ENCODE measurements at regions not wholly inside any gene's neighbourhood (a gene's known extent, or its start where the extent isn't known, plus 50 kb on each side); places are given as distances from the start of the nearest gene placed in this dataset.

DNA sequence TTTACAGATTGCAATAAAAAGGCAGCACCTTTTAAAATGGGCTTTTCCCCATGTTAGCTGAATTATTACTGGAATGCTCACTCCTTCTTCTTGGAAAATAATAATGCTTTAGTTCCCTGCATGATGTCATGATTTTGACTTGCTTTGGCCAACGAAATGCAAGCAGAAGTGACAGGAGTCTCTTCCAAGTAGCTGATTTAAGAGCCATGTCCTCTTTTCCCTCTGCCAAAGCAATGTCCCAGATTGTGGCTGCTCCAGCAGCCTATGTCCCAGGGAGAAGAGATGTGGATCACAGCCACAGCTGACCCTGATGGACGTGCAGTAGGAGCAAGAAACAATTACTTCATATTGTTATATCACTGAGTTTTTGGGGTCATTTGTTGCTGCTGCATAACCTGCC is 246.6 kb downstream of the HAPSTR1 start:
- DNase-seq = no peak
- no peak overlapping the region for H3K27ac ChIP-seq
- no peak for ATAC-seq
- no peaks in the 10 kb centered on the region for H3K9me3 ChIP-seq
- no peaks in the 10 kb centered on the region for H3K27me3 ChIP-seq
- no peak overlapping the region for H3K4me3 ChIP-seq
- TF ChIP-seq, protein P1, sequence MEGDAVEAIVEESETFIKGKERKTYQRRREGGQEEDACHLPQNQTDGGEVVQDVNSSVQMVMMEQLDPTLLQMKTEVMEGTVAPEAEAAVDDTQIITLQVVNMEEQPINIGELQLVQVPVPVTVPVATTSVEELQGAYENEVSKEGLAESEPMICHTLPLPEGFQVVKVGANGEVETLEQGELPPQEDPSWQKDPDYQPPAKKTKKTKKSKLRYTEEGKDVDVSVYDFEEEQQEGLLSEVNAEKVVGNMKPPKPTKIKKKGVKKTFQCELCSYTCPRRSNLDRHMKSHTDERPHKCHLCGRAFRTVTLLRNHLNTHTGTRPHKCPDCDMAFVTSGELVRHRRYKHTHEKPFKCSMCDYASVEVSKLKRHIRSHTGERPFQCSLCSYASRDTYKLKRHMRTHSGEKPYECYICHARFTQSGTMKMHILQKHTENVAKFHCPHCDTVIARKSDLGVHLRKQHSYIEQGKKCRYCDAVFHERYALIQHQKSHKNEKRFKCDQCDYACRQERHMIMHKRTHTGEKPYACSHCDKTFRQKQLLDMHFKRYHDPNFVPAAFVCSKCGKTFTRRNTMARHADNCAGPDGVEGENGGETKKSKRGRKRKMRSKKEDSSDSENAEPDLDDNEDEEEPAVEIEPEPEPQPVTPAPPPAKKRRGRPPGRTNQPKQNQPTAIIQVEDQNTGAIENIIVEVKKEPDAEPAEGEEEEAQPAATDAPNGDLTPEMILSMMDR (IDR thresholded peaks at IDR 0.05) = no peak
- TF ChIP-seq POLR2A (IDR thresholded peaks at IDR 0.05) = no peak
- intact Hi-C loops (cut with DNase I) = no loop called here
- H3K36me3 ChIP-seq (replicated peaks in 1 of 2; ENCODE audit: insufficient read depth in 1 of 2, low read depth in 2 of 2) = no peaks in the 10 kb centered on the region
- 55 to 60% methylated on average over 2 of the region's 2 CpGs for WGBS, 2 donors
- peaks cover 4% of the 10 kb centered on the region for H3K4me1 ChIP-seq

DNA sequence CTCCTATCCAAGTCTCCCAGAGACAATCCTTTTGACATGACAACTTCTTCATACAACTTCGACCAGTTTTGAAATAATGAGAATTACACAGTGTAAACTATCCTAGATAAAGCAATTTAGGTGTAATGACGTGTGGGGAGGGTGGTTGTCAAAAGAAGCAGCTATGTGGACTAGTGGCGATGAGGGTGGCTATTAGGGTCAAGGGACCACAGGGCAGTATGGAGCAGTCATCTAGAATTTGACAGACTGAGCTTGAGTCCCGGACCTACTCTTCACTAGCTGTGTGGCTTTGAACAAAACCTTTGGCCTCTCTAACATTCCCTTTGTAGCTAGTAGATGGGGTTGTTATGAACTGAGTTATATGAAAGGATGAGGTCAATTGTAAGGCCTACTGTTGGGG is 247.1 kb downstream of the HAPSTR1 start:
- intact Hi-C loops (cut with DNase I) = no loop called here
- no peaks in the 10 kb centered on the region for H3K36me3 ChIP-seq (replicated peaks in 1 of 2; ENCODE audit: insufficient read depth in 1 of 2, low read depth in 2 of 2)
- no peak overlapping the region for H3K4me3 ChIP-seq
- H3K27ac ChIP-seq = no peak overlapping the region
- no peaks in the 10 kb centered on the region for H3K9me3 ChIP-seq
- TF ChIP-seq, protein P1 (IDR thresholded peaks at IDR 0.05) = no peak
- TF ChIP-seq POLR2A (IDR thresholded peaks at IDR 0.05) = no peak
- ATAC-seq = no peak
- no peaks in the 10 kb centered on the region for H3K27me3 ChIP-seq
- peaks cover 4% of the 10 kb centered on the region for H3K4me1 ChIP-seq
- WGBS, 2 donors = 75 to 76% methylated on average over 4 of the region's 4 CpGs
- DNase-seq = no peak

DNA sequence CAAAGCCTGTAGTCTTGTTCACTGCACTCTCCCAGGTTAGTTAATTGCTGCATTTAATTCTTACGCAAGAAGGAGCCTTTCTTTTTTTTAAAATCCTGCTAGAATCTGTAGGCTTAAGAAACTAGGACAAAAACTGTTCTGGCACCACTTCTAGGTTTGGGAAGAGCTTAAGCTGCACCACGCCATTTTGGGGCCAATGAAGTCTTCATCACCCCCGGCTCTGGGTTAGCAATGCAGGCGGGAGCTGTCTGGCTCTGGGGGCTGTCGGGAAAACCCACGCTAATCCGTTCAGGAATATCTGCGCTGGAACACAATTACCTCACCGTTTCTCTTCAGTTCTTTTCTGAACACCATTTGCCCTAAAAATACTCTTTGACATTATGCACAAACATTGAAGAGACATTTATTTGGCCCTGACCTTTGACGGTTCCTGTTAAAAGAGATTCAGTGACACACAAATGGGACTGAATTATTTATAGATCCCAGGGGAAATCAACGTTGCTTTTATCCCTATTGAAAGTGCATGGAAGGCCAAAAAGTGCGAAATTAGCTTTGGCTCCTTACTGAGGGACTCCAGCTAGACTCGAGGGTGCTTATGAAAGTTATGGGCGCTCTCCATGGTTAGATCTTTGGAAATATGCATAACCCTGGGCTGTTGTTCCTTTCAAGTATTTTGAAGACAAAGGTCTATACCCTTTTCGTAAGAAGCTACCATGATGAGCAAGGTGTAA is 249.2 kb downstream of the HAPSTR1 start:
- peaks cover 4% of the 10 kb centered on the region for H3K4me1 ChIP-seq
- intact Hi-C loops (cut with DNase I) = no loop called here
- H3K9me3 ChIP-seq = no peaks in the 10 kb centered on the region
- no peak for ATAC-seq
- H3K27me3 ChIP-seq = no peaks in the 10 kb centered on the region
- WGBS, 2 donors = 80 to 84% methylated on average over 15 of the region's 15 CpGs
- no peak overlapping the region for H3K4me3 ChIP-seq
- H3K36me3 ChIP-seq (replicated peaks in 1 of 2; ENCODE audit: insufficient read depth in 1 of 2, low read depth in 2 of 2) = no peaks in the 10 kb centered on the region
- no peak for DNase-seq
- no peak for TF ChIP-seq POLR2A (IDR thresholded peaks at IDR 0.05)
- TF ChIP-seq, protein P1 (IDR thresholded peaks at IDR 0.05) = no peak
- no peak overlapping the region for H3K27ac ChIP-seq

DNA sequence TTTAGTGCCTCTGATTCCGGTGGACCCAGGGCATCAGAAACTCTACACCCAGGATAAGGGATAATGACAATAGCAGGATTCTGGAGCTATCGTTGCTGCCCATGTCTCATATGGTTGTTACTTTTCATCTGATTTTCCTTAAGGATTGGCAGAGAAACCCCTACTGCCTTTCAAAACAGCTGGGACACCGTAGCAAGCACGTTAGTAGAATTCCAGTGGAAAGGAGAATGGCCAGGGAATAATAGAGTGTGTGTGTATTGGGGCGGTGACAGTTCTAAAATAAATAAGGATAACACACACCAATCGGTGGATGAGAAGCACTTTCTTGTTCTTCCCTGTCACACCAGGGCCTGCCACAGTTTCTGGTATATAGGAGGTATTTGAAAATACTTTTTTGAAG is 251.8 kb downstream of the HAPSTR1 start:
- H3K27ac ChIP-seq = no peak overlapping the region
- TF ChIP-seq, protein P1 (IDR thresholded peaks at IDR 0.05) = no peak
- TF ChIP-seq POLR2A (IDR thresholded peaks at IDR 0.05) = no peak
- no peak overlapping the region for H3K4me3 ChIP-seq
- peaks cover 4% of the 10 kb centered on the region for H3K4me1 ChIP-seq
- intact Hi-C loops (cut with DNase I) = no loop called here
- no peaks in the 10 kb centered on the region for H3K36me3 ChIP-seq (replicated peaks in 1 of 2; ENCODE audit: insufficient read depth in 1 of 2, low read depth in 2 of 2)
- H3K9me3 ChIP-seq = no peaks in the 10 kb centered on the region
- DNase-seq = no peak
- H3K27me3 ChIP-seq = no peaks in the 10 kb centered on the region
- no peak for ATAC-seq
- 69 to 78% methylated on average over 6 of the region's 6 CpGs for WGBS, 2 donors

DNA sequence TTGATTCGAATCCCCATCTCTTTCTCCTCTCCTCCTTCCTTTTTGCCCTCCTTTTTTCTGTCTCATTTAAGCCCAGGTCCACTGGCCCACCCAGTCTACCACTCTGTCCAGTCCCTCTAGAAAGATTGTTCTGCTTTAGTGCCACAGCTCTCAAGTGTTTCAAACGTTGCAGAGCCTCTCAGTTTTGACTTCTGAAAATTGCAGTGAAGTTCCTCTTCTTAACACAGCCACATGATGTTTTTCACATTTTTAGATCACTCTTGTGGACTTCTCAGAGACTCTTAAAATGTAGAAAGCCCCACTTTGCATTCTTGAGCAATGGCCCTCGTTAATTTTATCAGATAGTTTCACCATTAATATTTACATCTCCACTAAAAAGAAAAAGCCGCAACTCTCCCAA is 253.1 kb downstream of the HAPSTR1 start:
- Histone ChIP-seq H3K36me3 (replicated peaks in 1 of 2; ENCODE audit: insufficient read depth in 1 of 2, low read depth in 2 of 2) (no peaks in the 10 kb centered on the region), H3K9me3 (no peaks in the 10 kb centered on the region), H3K4me3 (no peak overlapping the region), H3K27ac (no peak overlapping the region), H3K4me1 (peaks cover 4% of the 10 kb centered on the region), H3K27me3 (no peaks in the 10 kb centered on the region)
- 64 to 77% methylated on average over 4 of the region's 4 CpGs for WGBS, 2 donors
- ATAC-seq = no peak
- TF ChIP-seq, protein P1 (IDR thresholded peaks at IDR 0.05) = no peak
- no peak for TF ChIP-seq POLR2A (IDR thresholded peaks at IDR 0.05)
- no peak for DNase-seq
- intact Hi-C loops (cut with DNase I) = no loop called here

All from body of pancreas (tissue), 4 donors.